Lower lobe of right lung (tissue), 2 donors: ENCODE measurements at regions not wholly inside any gene's neighbourhood (a gene's known extent, or its start where the extent isn't known, plus 50 kb on each side); places are given as distances from the start of the nearest gene placed in this dataset.

Experiments
- ATAC-seq, 2 donors: fragments of 200-7000 bp; cut with Tn5 transposase; one replicate each; pipeline ENCODE4 v1.9.1; 2020 to 2022; ENCODE audit warnings: mild to moderate bottlenecking in 2 of 2, moderate library complexity in 2 of 2
- DNase-seq: peaks from one replicate; pipeline ENCODE4 v3.0.0-alpha.2; 2020
- H3K27ac ChIP-seq: fragments of 200-600 bp; one replicate; pipeline ENCODE4 v1.8.0; 2022
- H3K27me3 ChIP-seq: fragments of 200-600 bp; one replicate; pipeline ENCODE4 v1.8.0; 2022; ENCODE audit warnings: low read depth
- H3K36me3 ChIP-seq: fragments of 200-600 bp; one replicate; pipeline ENCODE4 v1.8.0; 2022; ENCODE audit warnings: mild to moderate bottlenecking
- H3K4me1 ChIP-seq: fragments of 200-600 bp; one replicate; pipeline ENCODE4 v1.8.0; 2022
- H3K4me3 ChIP-seq: fragments of 200-600 bp; one replicate; pipeline ENCODE4 v1.8.0; 2022; ENCODE audit warnings: mild to moderate bottlenecking
- H3K9me3 ChIP-seq: fragments of 200-600 bp; one replicate; pipeline ENCODE4 v1.8.0; 2022
- CTCF ChIP-seq: fragments of 200-600 bp; IDR thresholded peaks from one replicate; pipeline ENCODE4 v1.8.0; 2022; ENCODE audit warnings: antibody characterized with exemption, mild to moderate bottlenecking
- intact Hi-C: fragments of 100-400 bp; cut with DNase I; formaldehyde crosslinking; loops from one replicate; pipeline ENCODE4 v1.11.0; 2022
- donor health status: DM: no; HTN: yes; CAD: no; lungs with severe emphysema.

DNA sequence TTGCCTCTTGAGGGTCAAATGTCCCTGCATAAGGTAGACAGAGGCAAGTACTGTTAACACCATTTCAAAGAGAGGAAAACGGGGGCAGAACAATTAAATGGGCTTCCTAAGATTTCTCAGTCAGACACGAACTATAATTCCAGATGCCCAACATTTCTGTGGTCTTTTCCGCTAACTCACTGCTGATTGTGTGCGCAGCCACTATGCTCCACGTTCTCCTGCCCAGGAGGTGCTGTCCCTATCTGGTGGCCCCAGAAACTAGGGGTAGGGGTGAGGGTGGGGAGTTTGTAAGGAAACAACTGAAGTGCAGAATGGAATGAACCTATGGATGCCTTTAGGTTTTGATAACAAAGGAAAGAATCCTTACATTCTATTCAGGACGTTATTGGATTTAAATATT, 86.1 kb upstream of the BACH2 start:
- intact Hi-C loops: no loop called here

DNA sequence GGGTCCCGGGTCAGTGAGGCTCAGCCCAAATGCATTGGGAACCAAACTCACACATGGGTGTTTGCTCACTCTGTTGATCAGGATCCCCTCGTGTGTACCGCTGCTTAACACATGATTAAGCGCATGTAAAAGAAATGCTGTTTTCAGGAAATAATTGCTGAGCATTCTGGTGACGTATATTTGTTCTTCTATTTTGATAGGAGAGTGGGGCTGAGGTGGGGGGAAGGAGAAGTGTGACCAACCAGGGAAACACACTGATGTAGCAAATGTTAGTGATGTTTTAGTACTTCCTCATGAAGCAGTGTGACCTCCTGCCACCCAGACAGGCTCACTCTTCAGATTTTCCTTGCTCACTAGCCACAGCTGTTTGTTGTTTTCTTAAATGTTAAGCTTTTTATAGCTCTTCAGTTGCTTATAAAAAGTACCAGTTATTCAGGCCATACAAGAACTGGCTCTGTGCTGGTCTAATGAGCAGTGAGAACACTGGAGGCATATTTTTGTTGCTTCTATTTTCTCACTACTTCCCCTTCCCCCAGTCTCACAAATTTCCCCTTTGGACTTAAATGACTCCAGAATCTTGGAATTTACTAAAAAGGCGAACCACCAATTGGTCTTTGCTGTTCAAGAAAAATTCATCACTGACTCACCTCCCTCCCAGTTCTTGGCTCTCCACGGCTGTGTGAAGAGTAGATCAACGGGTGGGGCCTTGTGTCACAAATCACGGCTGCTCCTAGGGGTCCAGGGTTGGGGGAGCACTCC, 79.2 kb upstream of the BACH2 start:
- Histone ChIP-seq H3K27ac (peak overlapping the region; percentile 13), H3K4me1 (peaks cover 5% of the 10 kb centered on the region), H3K36me3 (no peaks in the 10 kb centered on the region), H3K27me3 (no peaks in the 10 kb centered on the region), H3K9me3 (no peaks in the 10 kb centered on the region), H3K4me3 (no peak overlapping the region)
- ATAC-seq: peak; percentile 66 to 83
- intact Hi-C loops: no loop called here
- no peak for DNase-seq
- TF ChIP-seq CTCF: no peak

More for the DNA sequence above, 86.1 kb upstream of the BACH2 start:
- no peak for TF ChIP-seq CTCF
- H3K4me3 ChIP-seq: no peak overlapping the region
- peaks cover 7% of the 10 kb centered on the region for H3K27me3 ChIP-seq
- no peaks in the 10 kb centered on the region for H3K4me1 ChIP-seq
- no peak for DNase-seq
- H3K9me3 ChIP-seq: no peaks in the 10 kb centered on the region
- H3K27ac ChIP-seq: no peak overlapping the region
- ATAC-seq: no peak
- no peaks in the 10 kb centered on the region for H3K36me3 ChIP-seq

GRCh38 chr6:90374201-90374600, 77.6 kb upstream of the BACH2 start:
- ATAC-seq: no peak
- Histone ChIP-seq H3K36me3 (no peaks in the 10 kb centered on the region), H3K27ac (no peak overlapping the region), H3K9me3 (no peaks in the 10 kb centered on the region), H3K4me1 (peaks cover 11% of the 10 kb centered on the region), H3K4me3 (no peak overlapping the region), H3K27me3 (no peaks in the 10 kb centered on the region)
- intact Hi-C loops: no loop called here
- TF ChIP-seq CTCF: no peak
- DNase-seq: no peak

- H3K27me3 ChIP-seq: no peaks in the 10 kb centered on the region
- no peak for ATAC-seq
- no peak for TF ChIP-seq CTCF
- intact Hi-C loops: no loop called here
- H3K9me3 ChIP-seq: no peaks in the 10 kb centered on the region
- no peak for DNase-seq
- H3K4me3 ChIP-seq: no peak overlapping the region
- H3K36me3 ChIP-seq: no peaks in the 10 kb centered on the region
- H3K27ac ChIP-seq: no peak overlapping the region
- peaks cover 19% of the 10 kb centered on the region for H3K4me1 ChIP-seq
Measured at GRCh38 chr6:90372885-90373284, 76.2 kb upstream of the BACH2 start.

DNA sequence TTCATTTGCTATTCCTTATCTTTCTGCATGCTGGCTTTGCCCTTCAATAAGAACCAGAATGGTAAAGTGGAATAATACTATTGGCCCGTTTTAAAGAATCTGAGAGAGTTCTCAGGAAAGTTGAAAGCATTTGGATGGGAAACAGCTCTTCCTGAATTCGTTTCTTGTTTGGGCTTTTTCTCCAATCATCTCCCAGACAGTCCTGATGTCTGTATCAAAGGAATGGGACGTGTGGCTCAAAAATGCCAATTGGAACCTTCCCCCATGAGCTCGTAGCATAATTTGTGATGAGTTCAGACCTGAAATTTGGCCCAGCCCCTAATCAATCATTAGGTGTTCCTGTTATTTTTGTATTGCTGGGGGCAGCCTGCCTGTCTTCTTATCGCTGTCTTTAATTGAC, 75.8 kb upstream of the BACH2 start:
- Histone ChIP-seq H3K36me3 (no peaks in the 10 kb centered on the region), H3K4me3 (no peak overlapping the region), H3K27ac (no peak overlapping the region), H3K4me1 (peaks cover 19% of the 10 kb centered on the region), H3K27me3 (no peaks in the 10 kb centered on the region), H3K9me3 (no peaks in the 10 kb centered on the region)
- ATAC-seq: no peak
- TF ChIP-seq CTCF: no peak
- intact Hi-C loops: no loop called here
- no peak for DNase-seq
